Neutrophil (primary cell): ENCODE measurements at regions not wholly inside any gene's neighbourhood (a gene's known extent, or its start where the extent isn't known, plus 50 kb on each side); places are given as distances from the start of the nearest gene placed in this dataset.

ENCODE experiments used
- H3K27ac ChIP-seq: fragments of 200-600 bp; sonication (generic); 2 replicates; pipeline ENCODE4 v1.5.1; 2016; ENCODE audit warnings: mild to moderate bottlenecking, moderate library complexity
- H3K27me3 ChIP-seq: fragments of 200-600 bp; sonication (generic); 2 replicates; pipeline ENCODE4 v1.6.0; 2016; ENCODE audit warnings: mild to moderate bottlenecking
- H3K36me3 ChIP-seq: fragments of 200-600 bp; sonication (generic); 2 replicates; pipeline ENCODE4 v1.5.1; 2017
- H3K4me1 ChIP-seq, 2 experiments: fragments of 200-600 bp in 1 of 2; sonication (generic) in 1 of 2; 1 replicate in 1 of 2; 2 replicates in 1 of 2; pipeline versions ENCODE4 v1.5.1 to v1.6.1; 2013 to 2016; ENCODE audit warnings: low read depth in 1 of 2, low read length in 1 of 2, mild to moderate bottlenecking in 1 of 2, moderate library complexity in 1 of 2; ENCODE audit not compliant: control insufficient read depth in 1 of 2, insufficient read depth in 1 of 2
- H3K4me3 ChIP-seq, 2 experiments: fragments of 200-600 bp in 1 of 2; sonication (generic) in 1 of 2; 1 replicate in 1 of 2; 2 replicates in 1 of 2; pipeline ENCODE4 v1.5.1; 2013 to 2016; ENCODE audit warnings: low read depth in 1 of 2, low read length in 1 of 2, mild to moderate bottlenecking in 1 of 2, moderate library complexity in 1 of 2
- H3K9me3 ChIP-seq: fragments of 200-600 bp; sonication (generic); 2 replicates; pipeline ENCODE4 v1.5.1; 2016
- CTCF ChIP-seq: fragments of 200-600 bp; sonication (generic); IDR thresholded peaks from 2 replicates; pipeline ENCODE4 v1.5.1; 2016; ENCODE audit warnings: antibody characterized with exemption

GRCh38 chr2:156852210-156852609, 405.3 kb upstream of the GALNT5 start:
- Histone ChIP-seq H3K9me3 (no peaks in the 10 kb centered on the region), H3K27me3 (no peaks in the 10 kb centered on the region), H3K4me3 (no peak overlapping the region), H3K36me3 (no peaks in the 10 kb centered on the region), H3K4me1 (no peaks in the 10 kb centered on the region), H3K27ac (no peak overlapping the region)
- no peak for TF ChIP-seq CTCF

GRCh38 chr2:156852681-156853080, 404.8 kb upstream of the GALNT5 start:
- Histone ChIP-seq H3K27me3 (no peaks in the 10 kb centered on the region), H3K4me1 (no peaks in the 10 kb centered on the region), H3K36me3 (no peaks in the 10 kb centered on the region), H3K27ac (no peak overlapping the region), H3K4me3 (no peak overlapping the region), H3K9me3 (no peaks in the 10 kb centered on the region)
- no peak for TF ChIP-seq CTCF

GRCh38 chr2:156864325-156864724, 393.2 kb upstream of the GALNT5 start:
- Histone ChIP-seq H3K9me3 (no peaks in the 10 kb centered on the region), H3K4me1 (no peaks in the 10 kb centered on the region), H3K4me3 (no peak overlapping the region), H3K27ac (no peak overlapping the region), H3K27me3 (no peaks in the 10 kb centered on the region), H3K36me3 (no peaks in the 10 kb centered on the region)
- no peak for TF ChIP-seq CTCF

- Histone ChIP-seq H3K27ac (no peak overlapping the region), H3K36me3 (no peaks in the 10 kb centered on the region)
Measured at GRCh38 chr2:156864753-156865152, 392.8 kb upstream of the GALNT5 start.

GRCh38 chr2:156867201-156867600, 390.3 kb upstream of the GALNT5 start:
- H3K27ac ChIP-seq, result no peak overlapping the region

More at GRCh38 chr2:156864753-156865152, 392.8 kb upstream of the GALNT5 start:
- no peak for TF ChIP-seq CTCF
- Histone ChIP-seq H3K27me3 (no peaks in the 10 kb centered on the region), H3K4me1 (no peaks in the 10 kb centered on the region), H3K9me3 (no peaks in the 10 kb centered on the region), H3K4me3 (no peak overlapping the region)

More at GRCh38 chr2:156867201-156867600, 390.3 kb upstream of the GALNT5 start:
- no peaks in the 10 kb centered on the region for H3K4me1 ChIP-seq
- TF ChIP-seq CTCF, result no peak
- no peaks in the 10 kb centered on the region for H3K36me3 ChIP-seq
- no peaks in the 10 kb centered on the region for H3K27me3 ChIP-seq
- H3K9me3 ChIP-seq, result no peaks in the 10 kb centered on the region
- H3K4me3 ChIP-seq, result no peak overlapping the region
